DOHH2 (cell line): ENCODE measurements at regions not wholly inside any gene's neighbourhood (a gene's known extent, or its start where the extent isn't known, plus 50 kb on each side); places are given as distances from the start of the nearest gene placed in this dataset.

Source experiments
- H3F3A ChIP-seq: fragments of 200-600 bp; sonication (generic), shearing (Covaris generic); 2 replicates; pipeline ENCODE4 v1.6.0; 2016; ENCODE audit warnings: antibody characterized with exemption, mild to moderate bottlenecking; ENCODE audit not compliant: control insufficient read depth, insufficient read depth
- H3K27ac ChIP-seq: fragments of 200-600 bp; sonication (generic); 2 replicates; pipeline ENCODE4 v1.5.1; 2014; ENCODE audit warnings: low read depth, mild to moderate bottlenecking, low read length, moderate library complexity
- H3K27me3 ChIP-seq: fragments of 200-600 bp; sonication (generic); 2 replicates; pipeline ENCODE4 v1.6.1; 2014; ENCODE audit warnings: mild to moderate bottlenecking, low read length, mixed read lengths; ENCODE audit not compliant: control insufficient read depth
- H3K36me3 ChIP-seq: fragments of 200-600 bp; sonication (generic); 2 replicates; pipeline ENCODE4 v1.6.1; 2014; ENCODE audit warnings: mild to moderate bottlenecking, low read length, moderate library complexity, mixed read lengths; ENCODE audit not compliant: control insufficient read depth
- H3K4me1 ChIP-seq: fragments of 200-600 bp; sonication (generic); 2 replicates; pipeline ENCODE4 v1.6.1; 2014; ENCODE audit warnings: mild to moderate bottlenecking, low read length, mixed read lengths; ENCODE audit not compliant: control insufficient read depth
- H3K4me2 ChIP-seq: fragments of 200-600 bp; sonication (generic); 2 replicates; pipeline ENCODE4 v1.6.0; 2014; ENCODE audit warnings: mild to moderate bottlenecking, low read length, moderate library complexity
- H3K4me3 ChIP-seq: fragments of 200-600 bp; sonication (generic); 2 replicates; pipeline ENCODE4 v1.5.1; 2014; ENCODE audit warnings: mild to moderate bottlenecking, low read length, mixed read lengths
- H3K79me2 ChIP-seq: fragments of 200-600 bp; sonication (generic); 2 replicates; pipeline ENCODE4 v1.6.1; 2014; ENCODE audit warnings: mild to moderate bottlenecking, low read length, mixed read lengths; ENCODE audit not compliant: control insufficient read depth
- H3K9me2 ChIP-seq: fragments of 200-600 bp; sonication (generic); replicated peaks from 2 replicates; pipeline ENCODE4 v1.6.1; 2014; ENCODE audit warnings: mild to moderate bottlenecking, low read length, mixed read lengths; ENCODE audit not compliant: control insufficient read depth
- H3K9me3 ChIP-seq: fragments of 200-600 bp; sonication (generic); 2 replicates; pipeline ENCODE4 v1.6.1; 2014; ENCODE audit warnings: antibody characterized with exemption, low read length, mixed read lengths; ENCODE audit not compliant: control insufficient read depth, insufficient read depth
- H4K20me1 ChIP-seq: fragments of 200-600 bp; sonication (generic); 2 replicates; pipeline ENCODE4 v1.6.0; 2014; ENCODE audit warnings: low read depth, mild to moderate bottlenecking, antibody characterized with exemption, low read length, moderate library complexity; ENCODE audit not compliant: control insufficient read depth, insufficient read depth
- EZH2phosphoT487 ChIP-seq: fragments of 200-600 bp; sonication (generic); IDR thresholded peaks from 2 replicates; pipeline ENCODE4 v1.6.1; 2017; ENCODE audit warnings: borderline replicate concordance, mild to moderate bottlenecking, antibody characterized with exemption, low read length, moderate library complexity, mixed read lengths
- TF ChIP-seq, protein P1 (sequence below): fragments of 200-600 bp; sonication (generic); IDR thresholded peaks from one replicate; pipeline ENCODE4 v1.5.1; 2014; ENCODE audit warnings: antibody characterized with exemption, mild to moderate bottlenecking, low read depth, low read length; ENCODE audit not compliant: poor library complexity, severe bottlenecking

DNA sequence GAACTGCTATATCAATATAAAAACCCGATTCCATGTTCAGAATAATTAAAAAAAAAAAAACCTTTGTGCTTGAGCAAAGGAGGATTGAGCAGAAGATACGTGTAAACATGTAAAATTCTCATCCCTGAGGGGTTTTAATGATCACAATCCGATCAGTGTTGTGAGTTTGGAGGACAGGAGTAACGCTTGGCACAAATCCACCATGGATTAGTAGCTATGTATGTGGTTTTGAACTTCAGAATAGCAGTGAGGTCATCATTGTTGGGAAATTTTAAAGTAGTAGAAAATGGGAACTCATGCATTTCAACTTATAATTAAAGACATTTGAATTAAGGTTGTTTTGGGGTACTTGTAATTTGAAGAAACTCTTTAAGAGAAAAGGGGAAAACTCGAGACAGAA, 203.2 kb downstream of the RPS12 start:
- Histone ChIP-seq H3F3A (no peaks in the 10 kb centered on the region), H3K4me3 (no peak overlapping the region), H3K9me2 (no peaks in the 10 kb centered on the region; the same call in 1 of the 2 replicates), H3K4me1 (no peaks in the 10 kb centered on the region), H3K27ac (no peak overlapping the region), H3K9me3 (no peaks in the 10 kb centered on the region), H4K20me1 (no peaks in the 10 kb centered on the region), H3K4me2 (no peak overlapping the region), H3K36me3 (no peaks in the 10 kb centered on the region), H3K27me3 (peaks cover 7% of the 10 kb centered on the region; the same call in 1 of the 2 replicates), H3K79me2 (no peaks in the 10 kb centered on the region)
- TF ChIP-seq, protein P1, sequence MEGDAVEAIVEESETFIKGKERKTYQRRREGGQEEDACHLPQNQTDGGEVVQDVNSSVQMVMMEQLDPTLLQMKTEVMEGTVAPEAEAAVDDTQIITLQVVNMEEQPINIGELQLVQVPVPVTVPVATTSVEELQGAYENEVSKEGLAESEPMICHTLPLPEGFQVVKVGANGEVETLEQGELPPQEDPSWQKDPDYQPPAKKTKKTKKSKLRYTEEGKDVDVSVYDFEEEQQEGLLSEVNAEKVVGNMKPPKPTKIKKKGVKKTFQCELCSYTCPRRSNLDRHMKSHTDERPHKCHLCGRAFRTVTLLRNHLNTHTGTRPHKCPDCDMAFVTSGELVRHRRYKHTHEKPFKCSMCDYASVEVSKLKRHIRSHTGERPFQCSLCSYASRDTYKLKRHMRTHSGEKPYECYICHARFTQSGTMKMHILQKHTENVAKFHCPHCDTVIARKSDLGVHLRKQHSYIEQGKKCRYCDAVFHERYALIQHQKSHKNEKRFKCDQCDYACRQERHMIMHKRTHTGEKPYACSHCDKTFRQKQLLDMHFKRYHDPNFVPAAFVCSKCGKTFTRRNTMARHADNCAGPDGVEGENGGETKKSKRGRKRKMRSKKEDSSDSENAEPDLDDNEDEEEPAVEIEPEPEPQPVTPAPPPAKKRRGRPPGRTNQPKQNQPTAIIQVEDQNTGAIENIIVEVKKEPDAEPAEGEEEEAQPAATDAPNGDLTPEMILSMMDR: no peak
- no peak for TF ChIP-seq EZH2phosphoT487

DNA sequence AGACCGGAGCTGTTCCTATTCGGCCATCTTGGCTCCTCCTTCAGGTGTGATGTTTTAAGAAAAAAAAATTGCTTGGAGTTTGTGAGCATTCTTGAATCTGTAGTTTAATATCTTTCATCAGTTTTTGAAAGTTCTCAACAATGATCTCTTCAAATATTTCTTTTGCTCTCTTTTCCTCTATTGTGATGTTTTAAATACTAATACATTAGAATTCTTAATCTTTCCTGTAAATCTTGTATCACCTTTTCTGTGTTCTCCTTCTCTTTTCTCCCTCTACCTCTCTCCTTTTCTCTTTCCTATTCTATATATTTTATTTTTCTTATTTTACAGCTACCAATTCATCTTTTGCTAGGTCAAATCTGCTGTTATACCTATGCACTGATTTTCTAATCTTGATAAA, 212.3 kb downstream of the RPS12 start:
- H3K27me3 ChIP-seq: no peaks in the 10 kb centered on the region
- TF ChIP-seq EZH2phosphoT487: no peak
- TF ChIP-seq, protein P1: no peak

DNA sequence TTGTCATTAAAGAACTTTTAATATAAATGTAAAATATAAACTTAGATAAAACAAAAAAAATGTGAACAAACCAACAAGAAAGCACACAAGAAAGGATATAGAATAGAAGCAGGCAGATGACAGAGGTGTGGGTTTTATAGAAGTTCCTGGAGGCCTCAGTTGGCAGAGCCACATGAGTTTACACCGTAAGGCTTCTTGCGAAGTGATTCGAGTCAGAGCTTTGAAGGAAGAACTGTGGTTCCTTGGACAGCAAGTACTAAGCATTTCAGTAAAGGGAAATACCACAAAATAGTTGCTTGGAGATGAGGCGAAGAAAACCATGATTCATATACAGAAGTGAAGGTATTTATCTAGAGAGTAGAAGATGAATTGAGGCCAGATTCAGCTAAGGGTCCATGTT, 207.9 kb upstream of the EYA4 start:
- Histone ChIP-seq H3K36me3 (no peaks in the 10 kb centered on the region), H3K27ac (no peak overlapping the region), H3K27me3 (no peaks in the 10 kb centered on the region), H3K79me2 (no peaks in the 10 kb centered on the region), H3K4me3 (no peak overlapping the region), H3K9me3 (no peaks in the 10 kb centered on the region), H3K4me2 (no peak overlapping the region), H3K9me2 (no peaks in the 10 kb centered on the region), H3F3A (no peaks in the 10 kb centered on the region), H3K4me1 (no peaks in the 10 kb centered on the region), H4K20me1 (no peaks in the 10 kb centered on the region)
- TF ChIP-seq EZH2phosphoT487: no peak
- TF ChIP-seq, protein P1: no peak

More for the DNA sequence above, 212.3 kb downstream of the RPS12 start:
- H3K27ac ChIP-seq: no peak overlapping the region
- H3K36me3 ChIP-seq: no peaks in the 10 kb centered on the region
- no peaks in the 10 kb centered on the region for H3K4me1 ChIP-seq
- H3K9me3 ChIP-seq: no peaks in the 10 kb centered on the region
- no peak overlapping the region for H3K4me3 ChIP-seq
- no peaks in the 10 kb centered on the region for H3F3A ChIP-seq
- no peaks in the 10 kb centered on the region for H4K20me1 ChIP-seq
- H3K79me2 ChIP-seq: no peaks in the 10 kb centered on the region
- no peak overlapping the region for H3K4me2 ChIP-seq
- no peaks in the 10 kb centered on the region for H3K9me2 ChIP-seq
